ENCODE measurements at regions not wholly inside any gene's neighbourhood (a gene's known extent, or its start where the extent isn't known, plus 50 kb on each side); places are given as distances from the start of the nearest gene placed in this dataset.

DNA sequence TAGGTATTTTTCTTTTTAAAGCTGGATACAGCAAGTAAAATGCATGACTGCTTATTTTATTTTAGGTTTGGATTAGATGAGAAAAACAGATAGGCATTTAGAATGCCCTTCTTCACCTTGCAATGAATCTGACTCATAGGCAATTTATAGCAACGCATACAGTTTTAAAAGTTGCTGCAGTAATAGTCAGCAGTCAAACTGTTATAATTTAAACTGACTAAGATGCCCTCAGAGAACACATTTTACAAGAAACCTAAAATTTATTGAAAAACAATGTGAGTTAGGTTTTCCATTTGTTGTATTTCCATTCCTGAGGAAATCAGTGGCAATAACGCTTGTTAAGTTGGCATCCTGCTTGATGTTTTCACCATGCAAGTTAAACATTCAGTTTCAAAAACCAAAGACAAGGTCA, 1128.2 kb upstream of the PCDH9 start:
- Histone ChIP-seq H3K9me3 (peaks cover 2% of the 10 kb centered on the region; the same call in 1 of the 2 replicates), H3K4me1 (no peaks in the 10 kb centered on the region), H3K36me3 (replicated peaks) (no peaks in the 10 kb centered on the region), H3K27me3 (ENCODE audit: low read depth) (no peaks in the 10 kb centered on the region), H3K4me3 (no peak overlapping the region)
- in situ Hi-C loops (cut with MboI; ENCODE audit: low sequenced_read_pairs) = no loop called here
- DNase-seq (ENCODE audit: low spot score in 2 of 2) = no peak

DNA sequence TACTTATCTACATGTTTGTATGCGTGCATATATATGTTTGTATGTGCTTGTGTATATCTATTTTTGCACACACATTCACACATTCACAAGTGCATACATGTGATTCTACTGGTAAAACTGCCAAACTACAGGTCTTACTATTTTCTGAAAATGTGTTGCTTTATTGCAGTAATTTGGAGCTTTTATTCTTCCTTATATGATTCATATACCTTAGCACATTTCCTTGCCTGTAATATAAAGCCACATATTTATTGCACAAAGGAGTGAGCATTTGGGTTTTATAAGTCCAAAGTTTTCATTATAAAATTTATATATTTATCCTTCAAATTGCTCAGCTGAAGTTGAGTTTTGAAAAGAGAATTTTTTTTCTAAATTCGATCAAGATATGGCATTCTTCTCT, 1120.4 kb upstream of the PCDH9 start:
- Histone ChIP-seq H3K27me3 (ENCODE audit: low read depth) (no peaks in the 10 kb centered on the region), H3K4me1 (no peaks in the 10 kb centered on the region), H3K36me3 (replicated peaks) (no peaks in the 10 kb centered on the region), H3K9me3 (peaks cover 2% of the 10 kb centered on the region; the same call in 1 of the 2 replicates), H3K4me3 (no peak overlapping the region)
- in situ Hi-C loops (cut with MboI; ENCODE audit: low sequenced_read_pairs) = no loop called here
- no peak for DNase-seq (ENCODE audit: low spot score in 2 of 2)

DNA sequence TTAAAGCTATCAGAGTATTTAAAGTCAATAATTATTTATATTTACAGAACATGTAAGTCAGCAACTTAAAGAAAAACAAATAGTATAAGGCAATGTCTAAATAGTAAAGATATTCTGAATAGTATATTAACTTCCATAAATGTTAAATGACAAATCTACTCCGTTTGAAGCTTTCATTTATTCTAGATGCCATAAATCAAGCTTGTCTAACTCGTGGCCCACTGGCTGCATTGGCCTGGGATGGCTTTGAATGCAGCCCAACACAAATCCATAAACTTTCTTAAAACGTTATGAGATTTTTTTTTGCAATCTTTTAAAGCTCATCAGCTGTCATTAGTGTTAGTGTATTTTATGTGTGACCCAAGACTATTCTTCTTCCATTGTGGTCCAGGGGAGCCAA, 1117.1 kb upstream of the PCDH9 start:
- no peak for DNase-seq (ENCODE audit: low spot score in 2 of 2)
- Histone ChIP-seq H3K27me3 (ENCODE audit: low read depth) (no peaks in the 10 kb centered on the region), H3K9me3 (peaks cover 6% of the 10 kb centered on the region), H3K4me1 (no peaks in the 10 kb centered on the region), H3K36me3 (replicated peaks) (no peaks in the 10 kb centered on the region), H3K4me3 (no peak overlapping the region)
- in situ Hi-C loops (cut with MboI; ENCODE audit: low sequenced_read_pairs) = no loop called here

DNA sequence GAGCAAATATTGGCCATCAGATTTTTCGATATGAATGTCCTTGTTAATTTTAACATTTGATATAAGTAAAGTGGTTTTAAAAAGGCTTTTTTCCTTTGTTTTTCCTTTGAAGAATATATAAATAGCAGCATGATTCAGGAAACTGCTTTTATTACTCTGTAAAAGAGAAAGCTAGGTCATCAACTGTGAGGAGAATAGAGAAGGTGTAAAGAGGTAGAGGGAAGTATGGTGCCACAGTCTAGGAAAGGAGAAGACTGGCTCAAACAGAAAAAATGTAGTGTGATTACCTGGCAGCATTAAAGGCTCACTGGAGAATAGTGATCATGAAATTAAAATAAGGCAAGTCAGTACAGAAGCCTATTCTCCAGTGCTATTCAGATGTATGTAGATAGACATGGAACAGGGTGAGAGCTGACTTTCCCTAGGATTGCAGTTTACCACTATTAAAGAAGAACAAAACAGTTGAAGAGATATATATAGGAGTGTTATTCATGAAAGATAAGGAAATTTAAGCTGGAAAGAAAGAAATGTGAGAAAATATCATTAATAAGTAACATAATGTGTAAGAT, 1115.9 kb upstream of the PCDH9 start:
- in situ Hi-C loops (cut with MboI; ENCODE audit: low sequenced_read_pairs) = no loop called here
- H3K4me1 ChIP-seq = no peaks in the 10 kb centered on the region
- no peak overlapping the region for H3K4me3 ChIP-seq

DNA sequence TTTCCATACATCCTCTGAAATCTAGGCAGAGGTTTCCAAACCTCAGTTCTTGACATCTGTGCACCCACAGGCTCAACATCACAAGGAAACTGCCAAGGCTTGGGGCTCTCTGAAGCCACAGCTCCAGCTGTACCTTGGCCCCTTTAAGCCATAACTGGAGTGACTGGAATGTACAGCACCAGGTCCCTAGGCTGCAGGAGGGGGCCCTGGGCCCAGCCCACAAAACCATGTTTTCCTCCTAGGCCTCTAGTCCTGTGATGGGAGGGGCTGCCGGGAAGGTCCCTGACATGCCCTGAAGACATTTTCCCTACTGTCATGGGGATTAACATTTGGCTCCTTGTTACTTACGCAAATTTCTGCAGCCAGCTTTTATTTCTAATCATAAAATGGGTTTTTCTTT, 1093.0 kb upstream of the PCDH9 start:
- in situ Hi-C loops (cut with MboI; ENCODE audit: low sequenced_read_pairs) = no loop called here
- no peak overlapping the region for H3K4me3 ChIP-seq
- peak in 1 of 2 experiments; percentile 9 for DNase-seq (ENCODE audit: low spot score in 2 of 2)

More for the DNA sequence above, 1115.9 kb upstream of the PCDH9 start:
- no peak for DNase-seq (ENCODE audit: low spot score in 2 of 2)
- peaks cover 6% of the 10 kb centered on the region for H3K9me3 ChIP-seq
- no peaks in the 10 kb centered on the region for H3K27me3 ChIP-seq (ENCODE audit: low read depth)
- no peaks in the 10 kb centered on the region for H3K36me3 ChIP-seq (replicated peaks)

DNA sequence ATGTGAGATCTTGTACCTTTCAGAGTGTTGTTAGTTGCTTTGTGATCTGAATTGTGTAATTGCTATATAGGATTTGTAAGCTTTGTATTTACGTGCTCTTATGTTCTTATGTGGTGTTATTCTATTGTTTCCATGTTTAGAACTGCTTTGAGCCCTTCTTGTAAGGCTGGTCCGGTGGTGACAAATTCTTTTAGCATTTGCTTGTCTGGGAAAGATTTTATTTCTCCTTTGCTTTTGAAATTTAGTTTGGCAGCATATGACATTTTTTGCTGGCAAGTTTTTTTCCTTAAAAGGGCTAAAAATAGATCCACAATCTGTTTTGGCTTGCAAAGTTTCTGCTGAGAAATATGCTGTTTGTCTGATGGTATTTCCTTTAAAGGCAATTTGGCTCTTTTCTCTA, 1089.2 kb upstream of the PCDH9 start:
- Histone ChIP-seq H3K4me1 (no peaks in the 10 kb centered on the region), H3K36me3 (replicated peaks) (no peaks in the 10 kb centered on the region), H3K9me3 (peaks cover 3% of the 10 kb centered on the region), H3K27me3 (ENCODE audit: low read depth) (no peaks in the 10 kb centered on the region), H3K4me3 (no peak overlapping the region)
- DNase-seq (ENCODE audit: low spot score in 2 of 2) = no peak
- in situ Hi-C loops (cut with MboI; ENCODE audit: low sequenced_read_pairs) = no loop called here

More for the DNA sequence above, 1093.0 kb upstream of the PCDH9 start:
- Histone ChIP-seq H3K4me1 (no peaks in the 10 kb centered on the region), H3K36me3 (replicated peaks) (no peaks in the 10 kb centered on the region), H3K27me3 (ENCODE audit: low read depth) (no peaks in the 10 kb centered on the region), H3K9me3 (peaks cover 3% of the 10 kb centered on the region)

DNA sequence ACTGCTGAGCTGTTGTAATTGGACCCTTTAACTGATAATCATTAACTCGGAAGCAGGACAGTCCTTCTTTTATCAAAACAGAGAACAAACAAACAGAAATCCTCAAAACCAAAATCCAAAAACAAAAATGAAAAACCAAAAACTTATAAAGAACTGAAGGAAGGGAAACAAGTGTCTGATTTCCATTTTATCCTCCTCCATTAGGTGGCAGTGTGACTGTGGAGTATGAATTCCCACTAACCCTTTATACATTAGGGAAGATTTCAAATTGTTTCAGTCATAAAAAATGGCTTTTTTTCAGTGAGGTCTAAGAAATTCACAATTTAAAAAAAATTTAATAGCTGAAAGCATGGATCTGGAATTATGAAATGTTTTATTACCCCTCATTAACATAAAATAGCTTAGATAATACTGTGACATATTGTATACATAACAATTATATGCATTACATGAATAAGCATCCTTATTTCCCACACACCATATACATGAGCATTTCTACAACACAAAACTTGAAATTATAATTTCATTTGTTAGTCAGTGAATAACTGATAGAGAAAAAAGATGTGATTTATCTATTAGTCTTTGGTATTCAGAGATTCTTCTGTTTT, 1074.3 kb upstream of the PCDH9 start:
- no peaks in the 10 kb centered on the region for H3K36me3 ChIP-seq (replicated peaks)
- DNase-seq (ENCODE audit: low spot score in 2 of 2) = peak; percentile 20 to 58
- in situ Hi-C loops (cut with MboI; ENCODE audit: low sequenced_read_pairs) = no loop called here
- no peak overlapping the region for H3K4me3 ChIP-seq
- H3K9me3 ChIP-seq = no peaks in the 10 kb centered on the region
- no peaks in the 10 kb centered on the region for H3K27me3 ChIP-seq (ENCODE audit: low read depth)
- H3K4me1 ChIP-seq = no peaks in the 10 kb centered on the region

DNA sequence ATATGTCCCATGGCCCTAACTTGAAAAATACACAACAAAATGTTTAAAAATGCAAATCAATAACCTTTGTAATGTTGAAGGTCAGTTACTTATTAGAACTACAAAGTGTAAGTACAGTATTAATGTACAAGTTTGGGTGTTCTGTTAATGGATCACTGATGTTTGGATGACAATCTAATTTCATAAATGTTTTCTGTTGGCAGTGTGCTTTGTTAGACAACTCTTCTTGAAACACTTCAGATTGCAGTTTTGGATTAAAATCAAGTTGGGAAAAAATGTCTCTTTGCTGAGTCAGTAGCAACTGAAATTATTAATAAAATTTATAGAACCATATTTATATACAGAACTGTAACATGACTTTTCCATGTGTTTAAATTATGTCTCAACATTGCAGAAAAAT, 1063.5 kb upstream of the PCDH9 start:
- H3K4me3 ChIP-seq = no peak overlapping the region
- no peaks in the 10 kb centered on the region for H3K36me3 ChIP-seq (replicated peaks)
- H3K27me3 ChIP-seq (ENCODE audit: low read depth) = no peaks in the 10 kb centered on the region
- H3K4me1 ChIP-seq = peaks cover 24% of the 10 kb centered on the region
- in situ Hi-C loops (cut with MboI; ENCODE audit: low sequenced_read_pairs) = no loop called here
- no peak for DNase-seq (ENCODE audit: low spot score in 2 of 2)
- H3K9me3 ChIP-seq = no peaks in the 10 kb centered on the region

DNA sequence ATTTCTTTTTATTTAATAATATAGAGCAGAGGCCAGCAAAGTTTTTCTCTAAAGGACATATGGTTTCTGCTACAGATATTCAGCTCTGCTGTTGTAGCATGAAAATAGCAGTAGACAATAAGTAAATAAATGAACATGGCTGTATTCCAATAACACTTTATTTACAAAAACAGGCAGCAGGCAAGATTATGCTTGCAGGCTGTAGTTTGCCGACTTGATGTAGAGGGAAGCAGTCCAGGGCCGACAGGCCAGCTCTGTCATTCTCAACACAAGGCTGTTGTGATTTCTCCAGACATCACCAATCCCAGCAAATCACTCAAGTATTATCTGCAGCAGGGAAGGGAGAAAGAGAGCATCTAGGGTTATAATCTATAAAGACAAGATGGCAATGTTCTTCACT, 1062.5 kb upstream of the PCDH9 start:
- in situ Hi-C loops (cut with MboI; ENCODE audit: low sequenced_read_pairs) = no loop called here
- H3K4me1 ChIP-seq = peaks cover 18% of the 10 kb centered on the region
- no peaks in the 10 kb centered on the region for H3K27me3 ChIP-seq (ENCODE audit: low read depth)
- no peak for DNase-seq (ENCODE audit: low spot score in 2 of 2)
- no peaks in the 10 kb centered on the region for H3K36me3 ChIP-seq (replicated peaks)
- H3K4me3 ChIP-seq = no peak overlapping the region
- no peaks in the 10 kb centered on the region for H3K9me3 ChIP-seq

DNA sequence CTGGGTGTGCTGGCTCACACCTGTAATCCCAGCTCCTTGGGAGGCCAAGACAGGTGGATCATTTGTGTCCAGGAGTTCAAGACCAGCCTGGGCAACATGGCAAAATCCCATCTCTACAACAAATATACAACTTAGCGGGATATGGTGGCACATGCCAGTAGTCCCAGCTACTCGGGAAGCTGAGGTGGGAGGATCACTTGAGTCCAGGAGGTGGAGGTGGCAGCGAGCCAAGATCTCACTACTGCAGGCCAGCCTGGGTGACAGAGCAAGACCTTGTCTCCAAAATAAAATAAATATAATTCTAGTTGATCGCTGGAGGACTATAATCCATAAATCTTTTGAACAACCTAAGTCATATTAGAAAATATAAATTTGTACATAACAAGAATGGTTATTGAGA, 1061.5 kb upstream of the PCDH9 start:
- no peak for DNase-seq (ENCODE audit: low spot score in 2 of 2)
- in situ Hi-C loops (cut with MboI; ENCODE audit: low sequenced_read_pairs) = no loop called here
- peaks cover 9% of the 10 kb centered on the region for H3K4me1 ChIP-seq

DNA sequence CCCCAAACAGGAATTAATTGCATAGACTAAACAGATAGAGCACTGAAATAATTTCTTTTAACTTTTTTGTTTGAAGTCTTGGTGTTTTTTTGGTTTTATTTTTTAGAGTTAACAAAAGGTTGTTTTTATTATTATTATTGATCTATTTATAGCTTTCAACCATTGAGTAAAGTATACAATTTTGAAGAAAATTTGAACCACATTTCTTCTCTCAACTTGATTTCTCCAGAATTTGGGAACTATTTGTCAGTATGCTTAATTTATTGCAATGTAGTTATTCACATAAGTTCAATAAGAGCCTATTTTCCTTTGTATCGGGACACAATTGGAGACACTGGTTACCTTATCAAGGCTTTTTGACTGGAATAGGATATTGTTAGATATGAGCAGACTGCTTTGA, 1045.6 kb upstream of the PCDH9 start:
- H3K9me3 ChIP-seq = no peaks in the 10 kb centered on the region
- H3K36me3 ChIP-seq (replicated peaks) = no peaks in the 10 kb centered on the region
- no peak for DNase-seq (ENCODE audit: low spot score in 2 of 2)
- in situ Hi-C loops (cut with MboI; ENCODE audit: low sequenced_read_pairs) = no loop called here
- no peaks in the 10 kb centered on the region for H3K27me3 ChIP-seq (ENCODE audit: low read depth)
- H3K4me1 ChIP-seq = no peaks in the 10 kb centered on the region
- H3K4me3 ChIP-seq = no peak overlapping the region

More for the DNA sequence above, 1061.5 kb upstream of the PCDH9 start:
- Histone ChIP-seq H3K27me3 (ENCODE audit: low read depth) (no peaks in the 10 kb centered on the region), H3K9me3 (no peaks in the 10 kb centered on the region), H3K4me3 (no peak overlapping the region), H3K36me3 (replicated peaks) (no peaks in the 10 kb centered on the region)

DNA sequence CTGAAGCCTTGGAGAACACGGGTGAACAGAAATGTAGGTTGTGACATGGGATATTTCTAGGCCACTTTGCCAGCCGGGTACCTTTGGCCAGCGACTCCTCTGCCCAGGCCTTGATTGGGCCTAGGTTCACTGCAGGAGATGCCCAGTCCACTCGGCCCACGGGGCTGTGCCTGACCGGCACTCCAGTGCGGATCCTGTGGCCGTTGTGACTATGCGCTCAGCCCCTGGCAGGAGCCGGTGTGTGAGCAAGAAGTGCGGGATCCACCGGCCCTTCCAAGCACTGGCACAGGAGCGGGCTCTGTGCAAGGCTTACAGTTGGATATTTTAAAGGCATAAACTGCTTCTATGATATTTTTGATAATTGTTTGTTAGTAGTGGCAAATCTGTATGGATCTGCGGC, 1042.5 kb upstream of the PCDH9 start:
- H3K36me3 ChIP-seq (replicated peaks) = no peaks in the 10 kb centered on the region
- H3K27me3 ChIP-seq (ENCODE audit: low read depth) = no peaks in the 10 kb centered on the region
- H3K9me3 ChIP-seq = no peaks in the 10 kb centered on the region
- no peak for DNase-seq (ENCODE audit: low spot score in 2 of 2)
- in situ Hi-C loops (cut with MboI; ENCODE audit: low sequenced_read_pairs) = no loop called here
- H3K4me1 ChIP-seq = no peaks in the 10 kb centered on the region
- no peak overlapping the region for H3K4me3 ChIP-seq

DNA sequence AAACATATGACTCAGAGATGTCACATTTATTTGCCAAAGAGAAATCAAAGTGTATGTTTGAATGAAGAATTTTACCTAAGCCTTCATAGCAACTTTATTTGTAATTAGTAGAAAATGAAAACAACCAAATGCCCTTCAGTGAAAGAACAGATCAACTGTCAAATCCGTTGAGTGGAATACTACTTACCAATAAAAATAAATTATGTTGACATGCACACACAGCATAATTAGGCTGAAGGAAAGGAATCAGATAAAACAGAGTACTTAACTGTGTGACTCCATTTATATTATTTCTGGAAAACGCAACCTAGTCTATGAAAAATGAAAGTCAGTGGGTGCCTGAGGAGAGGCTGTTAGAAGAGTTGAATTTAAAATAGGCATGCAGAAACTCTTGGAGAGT, 1034.6 kb upstream of the PCDH9 start:
- no peak for DNase-seq (ENCODE audit: low spot score in 2 of 2)
- no peak overlapping the region for H3K4me3 ChIP-seq
- no peaks in the 10 kb centered on the region for H3K4me1 ChIP-seq
- H3K36me3 ChIP-seq (replicated peaks) = no peaks in the 10 kb centered on the region
- H3K9me3 ChIP-seq = no peaks in the 10 kb centered on the region
- in situ Hi-C loops (cut with MboI; ENCODE audit: low sequenced_read_pairs) = no loop called here
- H3K27me3 ChIP-seq (ENCODE audit: low read depth) = no peaks in the 10 kb centered on the region

DNA sequence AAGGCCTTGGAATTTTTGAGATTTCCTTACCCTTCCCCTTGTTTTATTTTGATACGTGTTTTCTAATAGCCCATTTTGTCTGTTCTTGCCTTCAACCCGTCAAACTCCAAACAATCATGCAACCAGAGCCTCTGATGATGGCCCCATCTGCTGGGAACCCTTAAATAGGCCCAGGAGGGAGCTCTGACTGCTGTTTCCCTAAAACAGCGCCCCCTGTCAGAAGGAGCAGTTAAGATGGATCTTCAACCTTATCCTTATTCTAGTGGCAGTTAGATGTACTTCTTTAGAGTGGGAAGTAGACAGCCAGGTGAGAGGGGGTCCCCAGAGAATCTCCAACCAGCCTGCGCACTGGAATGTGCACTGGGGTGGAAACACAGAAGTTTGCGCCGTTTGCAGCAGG, 1031.0 kb upstream of the PCDH9 start:
- H3K4me3 ChIP-seq = no peak overlapping the region
- H3K27me3 ChIP-seq (ENCODE audit: low read depth) = no peaks in the 10 kb centered on the region
- H3K4me1 ChIP-seq = no peaks in the 10 kb centered on the region
- in situ Hi-C loops (cut with MboI; ENCODE audit: low sequenced_read_pairs) = no loop called here
- no peak for DNase-seq (ENCODE audit: low spot score in 2 of 2)
- no peaks in the 10 kb centered on the region for H3K36me3 ChIP-seq (replicated peaks)
- H3K9me3 ChIP-seq = no peaks in the 10 kb centered on the region

Measured in HAP-1 (cell line).